HCT116 (cell line): ENCODE measurements at regions not wholly inside any gene's neighbourhood (a gene's known extent, or its start where the extent isn't known, plus 50 kb on each side); places are given as distances from the start of the nearest gene placed in this dataset.

ENCODE experiments used
- ATAC-seq: fragments of 200-7000 bp; cut with Tn5 transposase; 2 replicates; pipeline ENCODE4 v1.9.1; 2020; ENCODE audit warnings: mild to moderate bottlenecking, moderate library complexity
- BruUV-seq: library from RNA; stranded (reverse); fragments of 400-500 nt; replicated peaks from 2 replicates; lab custom pipeline; 2021; lab: Mats Ljungman, UMichigan
- CTCF ChIA-PET: fragments of 300-600 bp; sonication (Branson Sonifier 250); formaldehyde crosslinking; loops from one replicate; lab custom pipeline; 2021; ENCODE audit warnings: antibody characterized with exemption; lab: Charles Lee
- POLR2A ChIA-PET: fragments of 300-600, 350-600 bp; sonication (Branson Sonifier 250); formaldehyde crosslinking; loops from one replicate; lab custom pipeline; 2021; ENCODE audit warnings: antibody characterized with exemption; lab: Charles Lee
- RAD21 ChIA-PET, 2 experiments: fragments of 300-600 bp; sonication (Branson Sonifier 250); formaldehyde crosslinking; loops; one replicate each; lab custom pipeline; 2023; ENCODE audit warnings: low total read pairs in 2 of 2; ENCODE audit not compliant: uncharacterized antibody in 2 of 2, unreplicated experiment in 2 of 2, low non-redundant PET in 1 of 2; lab: Charles Lee
- DNase-seq: peaks from one replicate; pipeline ENCODE4 v3.0.0-alpha.2; 2010; ENCODE audit warnings: low read depth, low spot score
- H2AFZ ChIP-seq: fragments of 200-600 bp; shearing (Covaris generic), sonication (generic); 2 replicates; pipeline ENCODE4 v1.6.1; 2017; ENCODE audit warnings: low read depth, mixed run types, mixed read lengths, antibody characterized with exemption, low read length; ENCODE audit not compliant: poor library complexity, severe bottlenecking
- H3K27ac ChIP-seq: 2 replicates; pipeline ENCODE4 v1.5.1; 2012; ENCODE audit warnings: low read depth, low read length
- H3K27me3 ChIP-seq: fragments of 200-600 bp; sonication (generic); 2 replicates; pipeline ENCODE4 v1.6.1; 2016; ENCODE audit warnings: mixed run types, low read length, mixed read lengths; ENCODE audit not compliant: insufficient read depth
- H3K36me3 ChIP-seq, 2 experiments: fragments of 200-500 bp in 1 of 2; fragments of 200-600 bp in 1 of 2; sonication (Bioruptor generic) in 1 of 2; sonication (generic) in 1 of 2; 2 replicates each; pipeline versions ENCODE4 v1.5.1 to v1.6.1; 2014 to 2016; ENCODE audit warnings: low read length in 2 of 2, inconsistent platforms in 1 of 2, mixed read lengths in 1 of 2, mixed run types in 1 of 2; ENCODE audit not compliant: insufficient read depth in 2 of 2, control insufficient read depth in 1 of 2
- H3K4me1 ChIP-seq, 2 experiments: fragments of 200-600 bp in 1 of 2; sonication (generic) in 1 of 2; 2 replicates each; pipeline versions ENCODE4 v1.5.1 to v1.6.1; 2012 to 2017; ENCODE audit warnings: low read length in 2 of 2, inconsistent platforms in 1 of 2, mild to moderate bottlenecking in 1 of 2, mixed read lengths in 1 of 2, mixed run types in 1 of 2, moderate library complexity in 1 of 2; ENCODE audit not compliant: insufficient read depth in 2 of 2, control insufficient read depth in 1 of 2
- H3K4me2 ChIP-seq: fragments of 200-600 bp; sonication (generic); 2 replicates; pipeline ENCODE4 v1.6.1; 2017; ENCODE audit warnings: mixed run types, low read length, mixed read lengths
- H3K4me3 ChIP-seq, 2 experiments: fragments of 200-600 bp in 1 of 2; sonication (generic) in 1 of 2; replicated peaks in 1 of 2; 2 replicates each; pipeline ENCODE4 v1.5.1; 2011 to 2016; ENCODE audit warnings: low read length in 2 of 2, control low read depth in 1 of 2, low read depth in 1 of 2, mild to moderate bottlenecking in 1 of 2, mixed read lengths in 1 of 2, mixed run types in 1 of 2
- H3K79me2 ChIP-seq: fragments of 200-600 bp; sonication (generic); 2 replicates; pipeline ENCODE4 v1.6.1; 2017; ENCODE audit warnings: mild to moderate bottlenecking, mixed run types, low read length, moderate library complexity, mixed read lengths; ENCODE audit not compliant: insufficient read depth
- H3K9ac ChIP-seq: fragments of 200-600 bp; sonication (generic); 2 replicates; pipeline ENCODE4 v1.6.1; 2016; ENCODE audit warnings: low read length, mixed read lengths
- H3K9me2 ChIP-seq: fragments of 200-600 bp; sonication (generic), shearing (Covaris generic); 2 replicates; pipeline ENCODE4 v1.6.1; 2017; ENCODE audit warnings: mixed run types, mild to moderate bottlenecking, moderate library complexity; ENCODE audit not compliant: insufficient read depth
- H3K9me3 ChIP-seq, 2 experiments: fragments of 200-500 bp in 1 of 2; fragments of 200-600 bp in 1 of 2; sonication (Bioruptor generic) in 1 of 2; sonication (generic) in 1 of 2; 2 replicates each; pipeline ENCODE4 v1.6.1; 2014 to 2017; ENCODE audit warnings: low read length in 2 of 2, mixed read lengths in 2 of 2, inconsistent platforms in 1 of 2, low read depth in 1 of 2, mild to moderate bottlenecking in 1 of 2, mixed run types in 1 of 2, moderate library complexity in 1 of 2; ENCODE audit not compliant: control insufficient read depth in 1 of 2, insufficient read depth in 1 of 2
- H4K20me1 ChIP-seq: fragments of 200-600 bp; sonication (generic), shearing (Covaris generic); 2 replicates; pipeline ENCODE4 v1.6.1; 2017; ENCODE audit warnings: mixed run types, mild to moderate bottlenecking, moderate library complexity; ENCODE audit not compliant: insufficient read depth
- CBX3 ChIP-seq: IDR thresholded peaks from 2 replicates; pipeline ENCODE4 v1.6.1; 2012; ENCODE audit warnings: low read depth
- CEBPB ChIP-seq: IDR thresholded peaks from 2 replicates; pipeline ENCODE4 v1.6.1; 2012; ENCODE audit warnings: low read depth
- EZH2 ChIP-seq: fragments of 200-600 bp; sonication (generic); IDR thresholded peaks from 2 replicates; pipeline ENCODE4 v1.6.1; 2017; ENCODE audit warnings: antibody characterized with exemption, mixed run types
- JUND ChIP-seq: IDR thresholded peaks from 2 replicates; pipeline ENCODE4 v1.6.1; 2012
- POLR2AphosphoS5 ChIP-seq: IDR thresholded peaks from 2 replicates; pipeline ENCODE4 v1.6.1; 2011; ENCODE audit warnings: mild to moderate bottlenecking, low read depth, low read length, moderate library complexity
- SP1 ChIP-seq: IDR thresholded peaks from 2 replicates; pipeline ENCODE4 v1.6.1; 2012; ENCODE audit warnings: low read depth
- SRF ChIP-seq: IDR thresholded peaks from 2 replicates; pipeline ENCODE4 v1.6.1; 2012; ENCODE audit warnings: low read depth
- TCF7L2 ChIP-seq: IDR thresholded peaks from 2 replicates; pipeline ENCODE4 v1.7.0; 2011; ENCODE audit warnings: borderline replicate concordance, inconsistent platforms; ENCODE audit not compliant: insufficient read depth, insufficient read length; ENCODE audit errors: extremely low read depth
- YY1 ChIP-seq: IDR thresholded peaks from 2 replicates; pipeline ENCODE4 v1.6.1; 2011; ENCODE audit warnings: low read length, low read depth, moderate library complexity, mild to moderate bottlenecking; ENCODE audit not compliant: insufficient replicate concordance; ENCODE audit errors: extremely low read depth
- ZNF274 ChIP-seq: fragments of 200-500 bp; sonication (Bioruptor generic); IDR thresholded peaks from 2 replicates; pipeline ENCODE4 v1.6.1; 2014; ENCODE audit warnings: mild to moderate bottlenecking, low read depth, low read length, inconsistent platforms
- intact Hi-C: fragments of 100-400 bp; cut with micrococcal nuclease; formaldehyde crosslinking; loops from 2 replicates; pipeline ENCODE4 v1.10.0; 2022

DNA sequence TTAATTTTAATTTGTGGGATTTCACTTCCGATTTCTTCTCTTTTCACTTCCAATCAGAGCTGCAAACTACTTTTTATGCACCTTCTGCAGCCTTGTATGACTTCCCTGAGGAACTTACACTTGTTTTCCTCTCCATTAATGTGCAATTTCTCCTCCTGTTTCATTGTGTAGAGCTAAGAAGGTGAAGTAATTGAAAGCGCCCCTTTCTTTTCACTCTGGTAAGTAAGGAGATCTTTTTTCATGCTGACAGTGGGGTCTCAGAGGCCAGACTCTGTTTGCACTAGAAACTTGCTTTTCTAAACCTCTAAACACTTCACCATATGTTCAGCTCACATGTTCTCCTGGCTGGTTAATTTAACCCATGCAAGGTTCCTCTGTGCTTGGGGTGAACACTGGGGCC is 117.0 kb downstream of the FANCF start:
- Histone ChIP-seq H3K4me3 (no peak overlapping the region), H2AFZ (no peak overlapping the region), H3K27ac (no peak overlapping the region), H3K79me2 (no peaks in the 10 kb centered on the region), H3K9me3 (no peaks in the 10 kb centered on the region), H4K20me1 (no peaks in the 10 kb centered on the region; the same call in 1 of the 2 replicates), H3K4me1 (no peaks in the 10 kb centered on the region), H3K9me2 (no peaks in the 10 kb centered on the region), H3K4me2 (no peak overlapping the region), H3K36me3 (no peaks in the 10 kb centered on the region), H3K27me3 (no peaks in the 10 kb centered on the region; the same call in 1 of the 2 replicates), H3K9ac (no peak overlapping the region)
- ChIA-PET POLR2A (no interaction called here), CTCF (no interaction called here), RAD21 (no interaction called here)
- no TSS peak for BruUV-seq
- intact Hi-C loops, result no loop called here
- TF ChIP-seq ZNF274 (no peak), CBX3 (no peak), YY1 (no peak), CEBPB (no peak), SRF (no peak), JUND (no peak)
- ATAC-seq (no peak), DNase-seq (no peak)

DNA sequence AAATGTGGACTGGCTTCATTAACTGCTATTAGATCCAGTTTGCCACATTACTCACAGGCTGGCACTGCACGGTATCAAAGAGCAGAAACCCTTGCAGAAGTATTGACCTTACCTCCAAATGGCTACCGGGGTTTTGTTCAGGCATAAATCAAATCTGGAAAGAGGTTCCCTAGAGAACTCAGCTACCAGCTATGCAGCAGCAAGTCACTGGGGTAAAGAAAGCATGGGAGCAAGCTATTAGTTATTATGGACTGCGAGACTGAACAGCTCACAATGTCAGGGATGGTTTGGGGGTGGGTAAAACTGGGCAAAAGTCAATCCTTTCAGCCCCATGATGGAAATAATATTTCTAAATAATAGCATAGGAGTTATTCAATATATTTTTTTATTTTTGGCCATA is 128.1 kb downstream of the FANCF start:
- no peak overlapping the region for H2AFZ ChIP-seq
- no TSS peak for BruUV-seq
- no peaks in the 10 kb centered on the region for H3K9me3 ChIP-seq

More for the DNA sequence above, 128.1 kb downstream of the FANCF start:
- ChIA-PET RAD21 (no interaction called here), CTCF (no interaction called here), POLR2A (no interaction called here)
- H3K9me2 ChIP-seq, result no peaks in the 10 kb centered on the region
- no peak for DNase-seq
- H3K27me3 ChIP-seq, result no peaks in the 10 kb centered on the region
- H3K4me2 ChIP-seq, result no peak overlapping the region
- H3K79me2 ChIP-seq, result no peaks in the 10 kb centered on the region
- TF ChIP-seq POLR2AphosphoS5 (no peak), TCF7L2 (no peak), YY1 (no peak), SP1 (no peak), EZH2 (no peak)
- no peak overlapping the region for H3K9ac ChIP-seq
- intact Hi-C loops, result no loop called here
- H3K4me3 ChIP-seq, result no peak overlapping the region
- no peaks in the 10 kb centered on the region for H3K4me1 ChIP-seq
- no peaks in the 10 kb centered on the region for H3K36me3 ChIP-seq
- ATAC-seq, result no peak
- no peaks in the 10 kb centered on the region; the same call in 1 of the 2 replicates for H4K20me1 ChIP-seq
- no peak overlapping the region for H3K27ac ChIP-seq
